ENCODE measurements at regions not wholly inside any gene's neighbourhood (a gene's known extent, or its start where the extent isn't known, plus 50 kb on each side); places are given as distances from the start of the nearest gene placed in this dataset.
"Not testable (repeated sequence)": the region's sequence is repeated elsewhere in the genome, so short reads cannot be mapped to it uniquely, and the experiment has no call there.

GRCh38 chr19:30871979-30872378, 477.3 kb downstream of the TSHZ3 start:
- no peak for DNase-seq (ENCODE audit: low read depth, low spot score)

DNA sequence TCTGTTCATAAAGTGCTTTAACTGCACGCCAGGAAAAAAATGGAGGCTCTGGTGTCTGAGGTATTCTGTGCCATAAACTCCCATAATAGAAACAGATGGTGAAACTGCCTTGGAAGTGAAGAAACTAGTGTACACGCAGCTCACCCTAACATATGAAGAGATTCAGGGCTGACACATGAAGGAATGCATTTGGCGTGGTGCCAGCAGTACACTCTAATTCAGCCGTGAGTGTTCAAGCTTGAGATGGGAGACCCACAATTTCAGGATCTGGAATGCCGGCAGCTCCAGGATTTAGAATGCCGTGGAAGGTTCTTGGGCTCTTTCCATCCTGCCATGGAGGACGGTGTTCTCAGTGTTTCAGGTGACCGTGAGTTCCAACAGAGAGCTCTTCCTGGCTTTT, 478.4 kb downstream of the TSHZ3 start:
- DNase-seq (ENCODE audit: low read depth, low spot score): no peak

DNA sequence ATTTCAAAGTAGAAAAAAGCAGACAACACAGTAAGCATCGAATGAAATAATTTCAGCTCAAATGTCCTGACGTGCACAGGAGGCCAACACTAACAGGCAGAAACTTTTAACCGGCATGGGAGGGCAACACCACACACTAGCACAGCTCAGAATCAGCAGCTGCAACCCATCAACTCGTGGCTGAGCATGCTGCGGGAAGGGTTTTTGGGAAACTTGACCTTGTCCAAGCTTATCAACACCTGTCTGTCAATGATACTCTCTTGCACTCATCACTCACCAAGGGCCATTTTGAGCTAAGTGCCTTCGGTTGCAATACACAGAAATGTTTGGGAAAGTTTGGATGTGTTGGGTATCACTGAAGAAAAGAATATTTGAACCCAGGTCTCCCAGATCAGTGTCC, 483.7 kb downstream of the TSHZ3 start:
- no peak for DNase-seq (ENCODE audit: low read depth, low spot score)

DNA sequence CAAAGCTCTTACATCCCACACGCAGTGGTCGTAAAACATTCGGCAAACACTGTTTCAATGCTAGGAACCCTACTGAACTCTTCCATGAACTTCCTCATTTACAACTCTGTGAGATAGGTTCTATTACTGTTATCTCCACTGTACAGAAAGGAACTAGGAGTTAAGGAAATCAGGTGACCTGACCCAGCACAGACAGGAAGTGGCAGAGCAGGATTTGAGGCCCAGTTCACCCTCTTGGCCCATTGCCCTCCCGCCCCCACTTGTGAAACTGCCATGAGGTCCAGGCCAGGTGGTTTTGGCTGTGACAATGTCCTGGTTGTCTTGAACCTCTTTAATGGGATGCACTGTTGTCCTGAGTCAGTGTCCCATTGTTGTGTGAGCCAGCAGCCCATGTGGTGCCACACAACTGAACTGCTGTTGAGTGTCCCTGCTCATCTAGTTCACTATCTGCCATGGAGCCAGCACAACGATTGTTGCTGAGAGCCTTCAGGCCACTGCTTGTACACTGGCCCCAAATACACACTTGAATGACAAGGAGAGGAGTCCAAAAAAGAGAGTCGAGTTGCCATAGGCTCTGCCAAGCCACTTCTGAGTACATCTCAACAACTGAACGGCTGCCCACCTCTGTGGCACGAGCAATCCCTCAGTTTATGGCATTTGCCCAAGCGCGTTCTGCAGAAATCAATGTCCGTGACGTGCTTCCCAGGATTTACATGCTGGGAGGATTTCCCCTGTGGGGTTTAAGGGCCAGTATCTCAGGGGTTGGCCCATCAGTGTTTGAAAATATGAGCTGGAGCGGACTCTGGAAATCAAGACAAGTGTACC, 484.6 kb downstream of the TSHZ3 start:
- no peak for DNase-seq (ENCODE audit: low read depth, low spot score)

DNA sequence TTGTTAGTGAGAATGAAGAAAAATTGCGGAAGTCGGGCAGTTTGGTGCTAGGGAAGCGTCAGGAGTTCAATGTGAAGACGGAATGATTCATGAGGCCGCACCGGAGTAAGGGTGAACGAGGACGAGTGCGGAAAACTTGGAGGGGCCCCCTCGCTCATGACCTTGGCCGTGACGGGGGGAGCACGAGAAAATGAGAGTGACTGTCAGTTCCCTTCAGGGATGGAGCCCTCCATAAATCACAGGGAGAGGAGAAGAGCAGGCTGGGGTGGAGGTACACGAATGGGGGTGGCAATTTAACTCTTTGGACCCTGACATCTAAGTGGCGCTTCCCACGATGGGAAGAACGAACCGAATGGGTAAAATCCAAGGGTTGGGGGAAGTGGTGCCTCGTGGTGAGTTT, 486.4 kb downstream of the TSHZ3 start:
- no peak for DNase-seq (ENCODE audit: low read depth, low spot score)

DNA sequence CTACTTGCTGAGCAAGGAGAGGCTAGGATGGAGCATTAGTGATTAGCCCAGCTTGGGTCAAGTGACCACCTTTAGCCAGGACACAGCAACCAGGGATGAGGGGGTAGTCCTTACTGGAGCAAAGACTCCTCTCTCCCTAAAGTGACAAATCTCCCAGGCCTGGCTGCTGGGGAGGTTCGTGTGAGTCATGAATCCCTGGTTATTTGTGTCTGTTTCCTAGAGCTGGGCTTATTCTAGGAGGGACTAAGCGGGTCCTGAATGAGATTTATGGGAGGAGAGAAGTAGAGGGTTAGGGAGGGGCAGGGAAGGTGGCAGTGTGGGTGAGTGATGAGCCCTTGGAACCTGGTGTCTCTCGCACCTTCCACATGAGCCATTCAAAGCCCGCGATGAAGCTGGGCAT, 487.3 kb downstream of the TSHZ3 start:
- DNase-seq (ENCODE audit: low read depth, low spot score): no peak

GRCh38 chr19:30857966-30858490, 485.8 kb downstream of the ZNF536 start:
- DNase-seq (ENCODE audit: low read depth, low spot score): no peak

GRCh38 chr19:30857388-30857787, 485.2 kb downstream of the ZNF536 start:
- DNase-seq (ENCODE audit: low read depth, low spot score): no peak

DNA sequence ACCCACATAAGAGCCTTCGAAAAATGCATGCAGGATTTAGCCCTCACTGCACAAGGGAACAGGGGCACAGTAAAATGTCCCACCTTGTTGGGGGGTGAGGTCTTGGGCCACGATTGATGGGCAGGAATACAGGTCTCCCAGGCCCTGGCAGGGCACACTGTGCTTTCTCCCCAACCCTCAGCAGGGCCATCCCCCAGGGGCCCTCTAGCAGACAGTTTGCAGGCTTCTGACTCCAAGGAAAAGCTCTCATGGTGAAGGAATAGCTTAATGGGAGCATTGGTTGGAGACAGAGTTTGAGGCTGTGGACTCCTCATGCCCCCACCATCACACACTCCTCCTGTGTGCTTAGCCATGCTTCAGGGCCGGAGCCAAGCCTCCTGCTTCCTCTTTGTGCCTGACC, 484.6 kb downstream of the ZNF536 start:
- no peak for DNase-seq (ENCODE audit: low read depth, low spot score)

DNA sequence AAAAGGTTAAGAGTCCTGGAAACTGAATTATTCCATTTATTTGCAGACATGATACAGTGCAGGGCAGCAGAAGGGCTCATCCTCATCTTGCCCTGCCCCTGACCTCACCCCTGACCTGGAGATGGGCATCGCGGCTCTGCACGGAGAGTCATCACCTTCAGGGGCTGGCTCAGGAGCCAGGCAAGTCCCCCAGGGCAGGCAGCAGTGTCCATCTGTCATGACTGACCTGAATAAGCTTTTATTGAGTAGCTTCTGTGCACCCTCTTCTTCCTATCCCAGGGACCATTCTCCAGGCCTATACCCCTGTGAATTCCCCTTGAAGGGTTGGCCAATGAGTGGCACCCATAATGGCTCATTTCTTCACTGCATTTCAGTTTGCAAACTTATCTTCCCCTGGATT, 484.2 kb downstream of the ZNF536 start:
- no peak for DNase-seq (ENCODE audit: low read depth, low spot score)

DNA sequence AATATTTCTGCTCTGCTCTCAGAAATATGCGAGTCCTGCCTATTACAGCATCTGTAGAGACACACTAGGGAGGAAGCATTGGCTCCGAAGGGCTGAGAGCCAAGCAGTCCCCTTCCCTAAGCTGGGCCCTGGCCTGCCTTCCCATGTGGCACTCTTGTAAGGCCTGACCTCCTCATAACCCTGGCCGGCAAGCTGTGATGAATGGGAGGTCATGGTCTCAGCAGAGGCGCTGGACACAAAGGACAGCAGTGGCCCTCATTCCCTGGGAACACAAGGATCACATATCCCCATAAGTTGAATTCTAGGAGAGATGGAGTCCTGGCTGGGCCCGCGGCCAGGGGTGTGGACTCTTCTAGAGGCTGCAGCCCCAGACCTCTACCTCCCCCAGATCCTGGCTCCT, 483.3 kb downstream of the ZNF536 start:
- DNase-seq (ENCODE audit: low read depth, low spot score): no peak

GRCh38 chr19:30854661-30855060, 482.5 kb downstream of the ZNF536 start:
- no peak for DNase-seq (ENCODE audit: low read depth, low spot score)

GRCh38 chr19:30854207-30854606, 482.0 kb downstream of the ZNF536 start:
- DNase-seq (ENCODE audit: low read depth, low spot score): no peak

DNA sequence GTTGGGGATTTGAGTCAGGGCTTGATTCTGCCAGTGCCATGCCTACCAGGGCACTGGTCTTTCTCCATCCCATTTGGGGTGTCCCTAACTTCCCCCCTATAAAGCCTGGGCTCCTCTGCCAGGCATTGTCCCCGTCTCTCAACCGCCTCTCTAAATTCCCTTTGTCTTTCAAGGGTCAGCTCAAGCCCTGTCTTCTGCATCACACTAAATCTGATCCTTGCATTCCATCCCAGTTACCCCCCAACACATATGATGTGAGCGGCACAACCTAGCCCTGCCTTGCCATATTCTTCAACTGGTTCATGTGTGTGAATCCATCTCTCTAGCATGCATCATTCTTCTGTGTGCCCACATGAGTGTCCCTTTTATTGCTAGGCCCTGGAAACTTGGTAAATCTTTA, 480.9 kb downstream of the ZNF536 start:
- no peak for DNase-seq (ENCODE audit: low read depth, low spot score)

- no peak for DNase-seq (ENCODE audit: low read depth, low spot score)
Measured at GRCh38 chr19:30852168-30852567, 480.0 kb downstream of the ZNF536 start.

DNA sequence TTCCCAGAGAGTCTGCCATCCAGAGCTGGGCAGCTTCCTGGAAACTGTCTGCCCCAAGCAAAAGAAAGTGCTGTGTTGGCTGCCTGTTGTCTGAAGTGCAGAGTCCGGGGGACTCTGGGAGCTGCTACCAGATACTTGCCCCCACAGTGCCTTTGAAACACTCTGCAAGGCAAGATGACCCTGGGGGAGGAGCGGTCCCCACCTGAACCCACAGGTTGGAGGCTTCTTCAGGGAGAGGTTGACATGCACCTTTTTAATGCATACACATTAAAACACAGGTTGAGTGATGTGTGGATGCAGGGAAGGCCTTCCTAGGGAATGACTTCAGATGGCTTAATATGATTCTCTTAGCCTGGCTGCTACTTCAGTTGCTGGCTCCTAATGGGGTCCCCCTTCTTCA, 479.5 kb downstream of the ZNF536 start:
- no peak for DNase-seq (ENCODE audit: low read depth, low spot score)

DNA sequence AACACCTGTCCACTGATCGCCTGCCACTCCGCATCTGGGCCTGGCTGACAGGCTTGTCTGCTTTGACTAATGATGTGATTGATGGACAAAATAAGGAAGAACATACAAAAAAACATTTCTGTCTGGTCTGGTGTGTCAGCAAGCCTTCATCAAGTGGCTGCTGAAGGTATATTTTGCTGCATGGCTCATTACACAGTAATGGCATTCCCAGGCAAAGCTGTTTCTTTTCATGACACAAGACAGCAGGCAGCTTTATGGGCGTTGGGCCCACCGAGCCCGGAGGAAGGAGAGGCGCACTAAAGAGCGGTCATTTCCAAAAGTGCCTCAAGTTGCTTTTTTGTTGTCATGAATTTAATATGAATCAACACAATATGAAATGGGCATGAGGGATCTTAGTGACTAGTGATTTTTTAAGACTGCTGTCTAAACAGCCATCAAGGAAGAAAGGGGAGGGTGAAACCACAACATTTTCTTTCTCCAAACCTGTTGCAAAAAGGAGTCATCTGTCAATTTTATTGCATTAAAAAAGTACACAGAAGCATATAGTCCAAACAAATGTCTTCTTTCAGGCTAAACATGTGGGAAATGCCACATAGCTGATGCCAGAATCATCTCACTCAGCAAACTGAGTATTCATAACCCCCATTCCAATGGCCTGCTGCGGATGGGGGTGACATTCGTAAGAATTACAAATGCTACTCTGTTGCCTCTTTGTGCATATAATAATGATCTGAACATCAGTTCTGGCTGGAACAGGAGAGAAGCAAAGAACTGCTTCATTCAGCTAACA, 476.6 kb downstream of the ZNF536 start:
- no peak for DNase-seq (ENCODE audit: low read depth, low spot score)

GRCh38 chr19:30846102-30846501, 473.9 kb downstream of the ZNF536 start:
- no peak for DNase-seq (ENCODE audit: low read depth, low spot score)

- DNase-seq (ENCODE audit: low read depth, low spot score): no peak
Measured at GRCh38 chr19:30842926-30843325, 470.7 kb downstream of the ZNF536 start.

DNA sequence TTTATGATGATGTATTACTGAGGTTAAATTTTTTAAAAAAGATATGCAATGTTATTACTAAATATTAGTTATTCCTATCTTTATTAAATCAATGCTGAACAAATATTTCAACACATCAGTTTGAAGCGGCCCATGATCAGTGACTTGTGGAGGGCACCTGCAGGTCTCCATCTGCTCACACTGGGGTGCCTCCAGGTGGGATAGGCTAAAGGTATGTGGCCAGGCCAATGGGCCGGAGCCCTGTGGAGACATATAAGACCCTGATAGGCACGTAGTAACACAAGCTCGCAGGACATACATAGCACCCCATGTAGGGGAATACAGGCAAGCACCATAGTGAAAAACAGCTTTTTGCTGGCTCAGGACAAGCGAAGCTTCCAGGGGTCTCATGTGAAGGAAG, 469.8 kb downstream of the ZNF536 start:
- no peak for DNase-seq (ENCODE audit: low read depth, low spot score)

- no peak for DNase-seq (ENCODE audit: low read depth, low spot score)
Measured at GRCh38 chr19:30830875-30831274, 458.7 kb downstream of the ZNF536 start.

GRCh38 chr19:30825505-30825904, 453.3 kb downstream of the ZNF536 start:
- DNase-seq (ENCODE audit: low read depth, low spot score): not testable (repeated sequence)

GRCh38 chr19:30824809-30825208, 452.6 kb downstream of the ZNF536 start:
- no peak for DNase-seq (ENCODE audit: low read depth, low spot score)
